Trophoblast cell (in vitro differentiated cells and primary cell): ENCODE measurements at regions not wholly inside any gene's neighbourhood (a gene's known extent, or its start where the extent isn't known, plus 50 kb on each side); places are given as distances from the start of the nearest gene placed in this dataset.
"Not testable (repeated sequence)": the region's sequence is repeated elsewhere in the genome, so short reads cannot be mapped to it uniquely, and the experiment has no call there.

ENCODE experiments used
- DNase-seq, 2 donors: peaks; one replicate each; pipeline ENCODE4 v3.0.0-alpha.2; 2016
- H2AFZ ChIP-seq: 2 replicates; pipeline ENCODE4 v1.6.1; 2013; ENCODE audit warnings: low read length, moderate library complexity, mild to moderate bottlenecking; ENCODE audit not compliant: insufficient read depth, poor library complexity
- H2AK5ac ChIP-seq: 2 replicates; pipeline ENCODE4 v1.6.1; 2013; ENCODE audit warnings: mild to moderate bottlenecking, low read length
- H2BK120ac ChIP-seq: 2 replicates; pipeline ENCODE4 v1.6.1; 2013; ENCODE audit warnings: low read length, mild to moderate bottlenecking, moderate library complexity; ENCODE audit not compliant: insufficient read depth, poor library complexity
- H2BK12ac ChIP-seq: 2 replicates; pipeline ENCODE4 v1.6.1; 2013; ENCODE audit warnings: mild to moderate bottlenecking, low read length, moderate library complexity
- H2BK5ac ChIP-seq: 2 replicates; pipeline ENCODE4 v1.6.1; 2013; ENCODE audit warnings: low read length, low read depth, moderate library complexity, mild to moderate bottlenecking; ENCODE audit not compliant: poor library complexity
- H3K14ac ChIP-seq: 2 replicates; pipeline ENCODE4 v1.6.1; 2013; ENCODE audit warnings: mild to moderate bottlenecking, low read length
- H3K18ac ChIP-seq: 2 replicates; pipeline ENCODE4 v1.6.1; 2013; ENCODE audit warnings: mild to moderate bottlenecking, low read length
- H3K23ac ChIP-seq: 2 replicates; pipeline ENCODE4 v1.6.1; 2013; ENCODE audit warnings: low read length
- H3K27ac ChIP-seq: 2 replicates; pipeline ENCODE4 v1.5.1; 2013; ENCODE audit warnings: low read depth, mild to moderate bottlenecking, inconsistent platforms, low read length, moderate library complexity
- H3K27me3 ChIP-seq: 2 replicates; pipeline ENCODE4 v1.6.1; 2013; ENCODE audit warnings: inconsistent platforms, mild to moderate bottlenecking, low read length, moderate library complexity; ENCODE audit not compliant: insufficient read depth
- H3K36me3 ChIP-seq, 2 experiments: 1 replicate in 1 of 2; 2 replicates in 1 of 2; pipeline ENCODE4 v1.6.1; 2013; ENCODE audit warnings: low read length in 2 of 2, mild to moderate bottlenecking in 2 of 2, moderate library complexity in 1 of 2; ENCODE audit not compliant: insufficient read depth in 2 of 2, control insufficient read depth in 1 of 2
- H3K4ac ChIP-seq: 2 replicates; pipeline ENCODE4 v1.6.1; 2013; ENCODE audit warnings: low read depth, mild to moderate bottlenecking, low read length, moderate library complexity
- H3K4me1 ChIP-seq, 2 experiments: 1 replicate in 1 of 2; 2 replicates in 1 of 2; pipeline ENCODE4 v1.6.1; 2013; ENCODE audit warnings: low read length in 2 of 2, mild to moderate bottlenecking in 2 of 2, moderate library complexity in 1 of 2; ENCODE audit not compliant: insufficient read depth in 2 of 2, control insufficient read depth in 1 of 2
- H3K4me2 ChIP-seq: 2 replicates; pipeline ENCODE4 v1.6.1; 2013; ENCODE audit warnings: inconsistent platforms, mild to moderate bottlenecking, low read length, moderate library complexity
- H3K4me3 ChIP-seq: 2 replicates; pipeline ENCODE4 v1.5.1; 2013; ENCODE audit warnings: mild to moderate bottlenecking, low read depth, low read length, inconsistent platforms
- H3K79me1 ChIP-seq: one replicate; pipeline ENCODE4 v1.6.1; 2013; ENCODE audit warnings: low read length
- H3K79me2 ChIP-seq: 2 replicates; pipeline ENCODE4 v1.6.1; 2013; ENCODE audit warnings: low read length, mild to moderate bottlenecking; ENCODE audit not compliant: control insufficient read depth, insufficient read depth, poor library complexity
- H3K9ac ChIP-seq: 2 replicates; pipeline ENCODE4 v1.6.1; 2013; ENCODE audit warnings: mild to moderate bottlenecking, low read length
- H3K9me3 ChIP-seq: 2 replicates; pipeline ENCODE4 v1.6.1; 2013; ENCODE audit warnings: low read depth, mild to moderate bottlenecking, control low read depth, inconsistent platforms, low read length; ENCODE audit not compliant: insufficient read depth
- H4K12ac ChIP-seq: 2 replicates; pipeline ENCODE4 v1.6.1; 2013; ENCODE audit warnings: low read depth, mild to moderate bottlenecking, low read length, moderate library complexity
- H4K8ac ChIP-seq: 2 replicates; pipeline ENCODE4 v1.6.1; 2013; ENCODE audit warnings: low read depth, mild to moderate bottlenecking, low read length, moderate library complexity
- H4K91ac ChIP-seq: one replicate; pipeline ENCODE4 v1.6.1; 2013; ENCODE audit warnings: low read depth, mild to moderate bottlenecking, low read length, moderate library complexity
- WGBS: extraction: QIAGEN DNeasy Blood & Tissue Kit; methylation state at CpG from one replicate; pipeline ENCODE4 v1.1.7; 2013; ENCODE audit warnings: missing lambda C conversion rate; ENCODE audit not compliant: insufficient read length, insufficient coverage; ENCODE audit errors: extremely low coverage; 5-methylcytosine and 5-hydroxymethylcytosine counted together

DNA sequence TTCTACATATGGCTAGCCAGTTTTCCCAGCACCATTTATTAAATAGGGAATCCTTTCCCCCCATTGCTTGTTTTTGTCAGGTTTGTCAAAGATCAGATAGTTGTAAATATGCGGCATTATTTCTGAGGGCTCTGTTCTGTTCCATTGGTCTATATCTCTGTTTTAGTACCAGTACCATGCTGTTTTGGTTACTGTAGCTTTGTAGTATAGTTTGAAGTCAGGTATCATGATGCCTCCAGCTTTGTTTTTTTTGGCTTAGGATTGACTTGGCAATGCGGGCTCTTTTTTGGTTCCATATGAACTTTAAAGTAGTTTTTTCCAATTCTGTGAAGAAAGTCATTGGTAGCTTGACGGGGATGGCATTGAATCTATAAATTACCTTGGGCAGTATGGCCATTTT is 60.0 kb upstream of the GPC3 start:
- H3K9ac ChIP-seq, H3K4me3 ChIP-seq, H3K36me3 ChIP-seq, H2AFZ ChIP-seq, H3K27ac ChIP-seq, H3K23ac ChIP-seq, H3K79me2 ChIP-seq, H4K12ac ChIP-seq, H3K18ac ChIP-seq, H3K4ac ChIP-seq, H2BK5ac ChIP-seq, H3K79me1 ChIP-seq, H2AK5ac ChIP-seq, H3K27me3 ChIP-seq, H2BK120ac ChIP-seq, H3K9me3 ChIP-seq, H2BK12ac ChIP-seq, H3K14ac ChIP-seq, H4K91ac ChIP-seq, H3K4me2 ChIP-seq, DNase-seq, H4K8ac ChIP-seq, H3K4me1 ChIP-seq: not testable (repeated sequence)
- WGBS, result no CpG with 5 or more reads among the region's 3 CpGs

DNA sequence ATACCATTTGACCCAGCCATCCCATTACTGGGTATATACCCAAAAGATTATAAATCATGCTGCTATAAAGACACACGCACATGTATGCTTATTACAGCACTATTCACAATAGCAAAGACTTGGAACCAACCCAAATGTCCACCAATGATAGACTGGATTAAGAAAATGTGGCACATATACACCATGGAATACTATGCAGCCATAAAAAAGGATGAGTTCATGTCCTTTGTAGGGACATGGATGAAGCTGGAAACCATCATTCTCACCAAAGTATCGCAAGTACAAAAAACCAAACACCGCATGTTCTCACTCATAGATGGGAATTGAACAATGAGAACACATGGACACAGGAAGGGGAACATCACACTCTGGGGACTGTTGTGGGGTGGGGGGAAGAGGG is 81.7 kb upstream of the GPC3 start:
- H3K4ac ChIP-seq, H3K18ac ChIP-seq, H2AK5ac ChIP-seq, H3K14ac ChIP-seq, DNase-seq, H3K36me3 ChIP-seq, H3K9me3 ChIP-seq, H3K4me2 ChIP-seq, H3K27me3 ChIP-seq, H3K4me1 ChIP-seq, H2AFZ ChIP-seq, H4K12ac ChIP-seq, H2BK12ac ChIP-seq, H2BK120ac ChIP-seq, H4K8ac ChIP-seq, H3K27ac ChIP-seq, H2BK5ac ChIP-seq, H3K79me1 ChIP-seq, H3K23ac ChIP-seq, H3K79me2 ChIP-seq, H3K9ac ChIP-seq, H3K4me3 ChIP-seq, H4K91ac ChIP-seq: not testable (repeated sequence)
- no CpG with 5 or more reads among the region's 3 CpGs for WGBS

DNA sequence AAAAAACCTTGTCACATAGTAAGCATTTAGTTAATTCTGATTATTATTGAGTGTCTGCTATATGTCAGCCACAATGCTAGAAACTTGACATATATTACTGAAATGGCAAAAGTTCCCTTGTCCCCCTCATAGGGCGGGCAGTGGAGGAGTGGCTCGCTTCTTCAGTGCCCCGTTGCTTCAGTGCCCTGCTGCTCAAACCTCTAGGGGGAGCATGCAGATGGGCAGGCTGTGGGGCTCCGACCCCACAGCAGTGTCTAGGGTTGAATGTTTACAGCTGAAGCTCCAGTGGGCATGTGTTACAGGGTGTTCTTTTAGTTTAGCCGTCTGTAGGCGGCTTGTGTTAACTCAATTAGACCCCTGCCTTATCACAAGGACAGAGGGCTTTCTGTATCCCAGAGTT is 86.5 kb upstream of the GPC3 start:
- H3K9ac ChIP-seq, H3K23ac ChIP-seq, H4K91ac ChIP-seq, H3K4me3 ChIP-seq, H2BK5ac ChIP-seq, H4K12ac ChIP-seq, H2BK12ac ChIP-seq, H3K79me2 ChIP-seq, H3K18ac ChIP-seq, H3K4me2 ChIP-seq, H3K27ac ChIP-seq, H2AK5ac ChIP-seq, H3K4ac ChIP-seq, H3K4me1 ChIP-seq, H2BK120ac ChIP-seq, DNase-seq, H4K8ac ChIP-seq, H3K14ac ChIP-seq, H3K79me1 ChIP-seq, H3K36me3 ChIP-seq, H2AFZ ChIP-seq, H3K27me3 ChIP-seq: not testable (repeated sequence)
- H3K9me3 ChIP-seq, result peaks cover 10% of the 10 kb centered on the region
- no CpG with 5 or more reads among the region's 6 CpGs for WGBS

GRCh38 chrX:134073341-134073740 is 87.9 kb upstream of the GPC3 start:
- Histone ChIP-seq H3K27ac (no peak overlapping the region), H2AK5ac (no peak overlapping the region), H4K91ac (no peak overlapping the region), H2BK5ac (no peak overlapping the region), H3K79me1 (no peaks in the 10 kb centered on the region), H2AFZ (no peak overlapping the region), H4K12ac (no peak overlapping the region), H2BK12ac (no peak overlapping the region), H3K18ac (no peak overlapping the region), H4K8ac (no peak overlapping the region), H3K9ac (no peak overlapping the region), H3K9me3 (peaks cover 10% of the 10 kb centered on the region), H3K23ac (no peak overlapping the region), H3K4me3 (no peak overlapping the region), H3K27me3 (no peaks in the 10 kb centered on the region), H3K36me3 (no peaks in the 10 kb centered on the region), H3K4ac (no peak overlapping the region), H3K4me2 (no peak overlapping the region), H3K4me1 (no peaks in the 10 kb centered on the region), H2BK120ac (no peak overlapping the region), H3K14ac (no peak overlapping the region), H3K79me2 (no peaks in the 10 kb centered on the region)
- WGBS, result no CpG with 5 or more reads among the region's 2 CpGs
- no peak for DNase-seq
